Smooth muscle cell (in vitro differentiated cells): ENCODE measurements at regions not wholly inside any gene's neighbourhood (a gene's known extent, or its start where the extent isn't known, plus 50 kb on each side); places are given as distances from the start of the nearest gene placed in this dataset.
"Not testable (repeated sequence)": the region's sequence is repeated elsewhere in the genome, so short reads cannot be mapped to it uniquely, and the experiment has no call there.

ENCODE experiments used
- DNase-seq: peaks from one replicate; lab custom pipeline; 2025; ENCODE audit not compliant: unreplicated experiment; lab: John Stamatoyannopoulos, UW
- H2AFZ ChIP-seq: fragments of 200-600 bp; sonication (generic); 2 replicates; pipeline ENCODE4 v1.6.0; 2016; ENCODE audit warnings: antibody characterized with exemption, low read depth, mild to moderate bottlenecking
- H3F3A ChIP-seq: fragments of 200-600 bp; sonication (generic); 2 replicates; pipeline ENCODE4 v1.6.0; 2017; ENCODE audit warnings: antibody characterized with exemption, low read depth
- H3K27ac ChIP-seq: fragments of 200-600 bp; sonication (generic); 2 replicates; pipeline ENCODE4 v1.5.1; 2016; ENCODE audit warnings: low read depth, mild to moderate bottlenecking
- H3K27me3 ChIP-seq: fragments of 200-600 bp; sonication (generic); 2 replicates; pipeline ENCODE4 v1.6.1; 2016; ENCODE audit warnings: low read depth, mild to moderate bottlenecking
- H3K36me3 ChIP-seq: fragments of 200-600 bp; sonication (generic); 2 replicates; pipeline ENCODE4 v1.5.1; 2016; ENCODE audit warnings: low read depth
- H3K4me1 ChIP-seq: fragments of 200-600 bp; sonication (generic); 2 replicates; pipeline ENCODE4 v1.5.1; 2016; ENCODE audit warnings: low read depth
- H3K4me2 ChIP-seq: fragments of 200-600 bp; sonication (generic); 2 replicates; pipeline ENCODE4 v1.6.0; 2016; ENCODE audit warnings: mild to moderate bottlenecking
- H3K4me3 ChIP-seq: fragments of 200-600 bp; sonication (generic); 2 replicates; pipeline ENCODE4 v1.5.1; 2016; ENCODE audit warnings: mild to moderate bottlenecking
- H3K79me2 ChIP-seq: fragments of 200-600 bp; sonication (generic); 2 replicates; pipeline ENCODE4 v1.6.0; 2016; ENCODE audit warnings: low read depth, mild to moderate bottlenecking
- H3K9ac ChIP-seq: fragments of 200-600 bp; sonication (generic); 2 replicates; pipeline ENCODE4 v1.6.0; 2016; ENCODE audit warnings: low read depth
- H3K9me3 ChIP-seq: fragments of 200-600 bp; sonication (generic); replicated peaks from 2 replicates; pipeline ENCODE4 v1.5.1; 2016; ENCODE audit warnings: low read depth
- H4K20me1 ChIP-seq: fragments of 200-600 bp; sonication (generic); 2 replicates; pipeline ENCODE4 v1.6.0; 2016; ENCODE audit warnings: low read depth
- WGBS: methylation state at CpG from one replicate; pipeline ENCODE4 v1.1.7; 2016; ENCODE audit warnings: low lambda C conversion rate; 5-methylcytosine and 5-hydroxymethylcytosine counted together
- TF ChIP-seq, protein P1 (sequence below): fragments of 200-600 bp; sonication (generic); IDR thresholded peaks from 2 replicates; pipeline ENCODE4 v1.5.1; 2017; ENCODE audit warnings: borderline replicate concordance, mild to moderate bottlenecking, antibody characterized with exemption; ENCODE audit not compliant: insufficient read depth, poor library complexity, severe bottlenecking

DNA sequence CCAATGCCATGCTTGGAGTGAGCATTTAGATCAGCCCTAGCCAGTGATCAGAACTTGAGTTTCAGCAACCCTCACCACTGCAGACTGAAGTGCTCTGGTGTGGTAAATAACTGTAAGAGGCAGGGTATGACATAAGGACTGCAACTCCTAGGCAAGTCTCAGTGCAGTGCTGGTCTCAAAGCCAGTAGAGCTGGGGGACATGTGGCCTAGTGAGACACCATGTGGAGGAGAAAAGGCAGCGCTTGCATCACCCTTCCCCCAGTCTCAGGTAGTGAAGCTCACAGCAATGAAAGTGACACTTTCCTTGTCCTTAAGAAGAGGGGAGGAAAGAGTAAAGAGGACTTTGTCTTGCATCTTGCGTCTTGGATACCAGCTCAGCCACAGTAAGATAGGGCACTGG lies 386.8 kb upstream of the POT1 start:
- Histone ChIP-seq H3K27ac (no peak overlapping the region), H3K4me2 (no peak overlapping the region), H4K20me1 (no peaks in the 10 kb centered on the region), H3K9ac (no peak overlapping the region), H3K9me3 (no peaks in the 10 kb centered on the region), H3K27me3 (no peaks in the 10 kb centered on the region), H3K36me3 (no peaks in the 10 kb centered on the region), H3K4me3 (no peak overlapping the region), H3K79me2 (no peaks in the 10 kb centered on the region), H3F3A (no peaks in the 10 kb centered on the region), H3K4me1 (no peaks in the 10 kb centered on the region), H2AFZ (no peak overlapping the region)
- no peak for DNase-seq
- 10% methylated on average over 2 of the region's 2 CpGs for WGBS
- TF ChIP-seq, protein P1, sequence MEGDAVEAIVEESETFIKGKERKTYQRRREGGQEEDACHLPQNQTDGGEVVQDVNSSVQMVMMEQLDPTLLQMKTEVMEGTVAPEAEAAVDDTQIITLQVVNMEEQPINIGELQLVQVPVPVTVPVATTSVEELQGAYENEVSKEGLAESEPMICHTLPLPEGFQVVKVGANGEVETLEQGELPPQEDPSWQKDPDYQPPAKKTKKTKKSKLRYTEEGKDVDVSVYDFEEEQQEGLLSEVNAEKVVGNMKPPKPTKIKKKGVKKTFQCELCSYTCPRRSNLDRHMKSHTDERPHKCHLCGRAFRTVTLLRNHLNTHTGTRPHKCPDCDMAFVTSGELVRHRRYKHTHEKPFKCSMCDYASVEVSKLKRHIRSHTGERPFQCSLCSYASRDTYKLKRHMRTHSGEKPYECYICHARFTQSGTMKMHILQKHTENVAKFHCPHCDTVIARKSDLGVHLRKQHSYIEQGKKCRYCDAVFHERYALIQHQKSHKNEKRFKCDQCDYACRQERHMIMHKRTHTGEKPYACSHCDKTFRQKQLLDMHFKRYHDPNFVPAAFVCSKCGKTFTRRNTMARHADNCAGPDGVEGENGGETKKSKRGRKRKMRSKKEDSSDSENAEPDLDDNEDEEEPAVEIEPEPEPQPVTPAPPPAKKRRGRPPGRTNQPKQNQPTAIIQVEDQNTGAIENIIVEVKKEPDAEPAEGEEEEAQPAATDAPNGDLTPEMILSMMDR: no peak

DNA sequence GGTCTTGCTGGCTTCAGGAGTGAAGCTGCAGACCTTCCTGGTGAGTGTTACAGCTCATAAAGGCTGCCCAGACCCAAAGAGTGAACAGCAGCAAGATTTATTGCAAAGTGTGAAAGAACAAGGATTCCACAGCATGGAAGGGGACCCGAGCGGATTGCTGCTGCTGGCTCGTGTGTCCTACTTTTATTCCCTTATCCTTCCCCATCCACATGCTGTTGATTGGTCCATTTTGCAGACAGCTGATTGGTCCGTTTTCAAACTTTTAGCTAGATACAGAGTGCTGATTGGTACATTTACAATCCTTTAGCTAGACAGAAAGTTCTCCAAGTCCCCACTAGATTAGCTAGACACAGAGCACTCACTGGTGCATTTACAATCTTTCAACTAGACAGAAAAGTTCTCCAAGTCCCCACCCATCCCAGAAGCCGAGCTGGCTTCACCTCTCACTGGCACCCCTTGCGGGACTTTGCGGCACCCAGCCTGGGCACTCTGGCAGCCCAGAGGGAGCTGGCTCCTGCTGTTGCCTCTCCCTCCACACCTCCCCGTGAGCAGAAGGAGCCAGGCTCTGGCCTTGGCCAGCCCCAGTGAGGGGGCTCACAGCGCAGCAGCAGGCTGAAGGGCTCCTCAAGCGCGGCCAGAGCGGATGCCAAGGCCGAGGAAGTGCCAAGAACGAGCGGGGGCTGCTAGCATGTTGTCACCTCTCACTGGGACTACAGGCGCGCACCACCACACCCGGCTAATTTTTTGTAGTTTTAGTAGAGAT lies 369.6 kb upstream of the POT1 start:
- no peaks in the 10 kb centered on the region for H3K4me1 ChIP-seq
- no peaks in the 10 kb centered on the region for H4K20me1 ChIP-seq
- H3K4me2 ChIP-seq: no peak overlapping the region
- no peaks in the 10 kb centered on the region for H3K79me2 ChIP-seq
- no peak overlapping the region for H3K27ac ChIP-seq
- TF ChIP-seq, protein P1: no peak
- H3K4me3 ChIP-seq: no peak overlapping the region
- DNase-seq: no peak
- H3K36me3 ChIP-seq: no peaks in the 10 kb centered on the region
- WGBS: 95% methylated on average over 18 of the region's 18 CpGs
- H3K9me3 ChIP-seq: no peaks in the 10 kb centered on the region
- H3K9ac ChIP-seq: no peak overlapping the region
- no peaks in the 10 kb centered on the region for H3F3A ChIP-seq
- H2AFZ ChIP-seq: no peak overlapping the region
- no peaks in the 10 kb centered on the region for H3K27me3 ChIP-seq

DNA sequence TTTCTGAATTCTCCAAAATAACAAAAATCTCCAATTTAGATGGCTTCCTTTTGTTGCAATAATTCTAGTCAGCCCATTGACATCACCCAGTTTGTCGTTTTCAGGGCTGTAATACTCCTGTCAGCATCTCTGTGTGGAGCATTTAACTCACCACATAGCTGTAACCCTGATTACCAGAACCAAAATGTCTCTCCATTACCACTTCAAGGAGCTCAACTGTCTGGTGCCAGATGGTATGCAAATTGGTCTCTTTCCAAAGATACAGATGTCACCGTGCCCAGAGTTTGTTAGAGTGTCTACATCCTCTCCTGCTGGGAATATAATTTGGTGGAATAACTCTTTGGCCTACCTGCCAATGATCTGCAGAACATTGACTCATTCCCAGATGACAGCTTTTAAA lies 350.3 kb upstream of the POT1 start:
- Histone ChIP-seq H3K4me3 (no peak overlapping the region), H3K9me3 (no peaks in the 10 kb centered on the region), H4K20me1 (no peaks in the 10 kb centered on the region), H3K27me3 (no peaks in the 10 kb centered on the region), H2AFZ (no peak overlapping the region), H3K27ac (no peak overlapping the region), H3K9ac (no peak overlapping the region), H3K4me1 (no peaks in the 10 kb centered on the region), H3F3A (no peaks in the 10 kb centered on the region), H3K79me2 (no peaks in the 10 kb centered on the region), H3K36me3 (no peaks in the 10 kb centered on the region), H3K4me2 (no peak overlapping the region)
- TF ChIP-seq, protein P1: no peak
- no peak for DNase-seq
- WGBS: 28% methylated on average over 2 of the region's 2 CpGs

DNA sequence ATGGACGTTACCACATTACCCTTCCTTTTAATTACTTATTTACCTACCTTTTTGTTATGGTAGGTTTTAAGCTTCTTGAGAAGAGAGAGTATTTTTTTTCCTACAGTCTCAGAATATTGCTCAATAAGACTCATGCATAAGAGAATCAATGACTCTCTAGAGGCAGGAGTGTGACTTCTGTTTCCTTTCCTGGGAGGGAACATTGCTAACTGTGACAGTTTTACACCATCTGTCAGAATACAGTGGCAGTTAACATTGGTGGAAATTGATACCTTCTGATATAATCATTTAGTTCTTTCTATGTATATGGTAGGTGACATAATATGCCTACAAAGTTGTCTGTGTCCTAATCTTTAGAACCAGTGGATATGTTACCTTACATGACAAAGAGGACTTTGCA lies 348.7 kb upstream of the POT1 start:
- 86% methylated on average over 1 of the region's 1 CpG for WGBS
- Histone ChIP-seq H3K27me3 (no peaks in the 10 kb centered on the region), H2AFZ (no peak overlapping the region), H3K4me1 (no peaks in the 10 kb centered on the region), H3K36me3 (no peaks in the 10 kb centered on the region), H3K27ac (no peak overlapping the region), H3K79me2 (no peaks in the 10 kb centered on the region), H4K20me1 (no peaks in the 10 kb centered on the region), H3K9ac (no peak overlapping the region), H3K9me3 (no peaks in the 10 kb centered on the region), H3K4me2 (no peak overlapping the region), H3F3A (no peaks in the 10 kb centered on the region), H3K4me3 (no peak overlapping the region)
- DNase-seq: no peak
- TF ChIP-seq, protein P1: no peak

DNA sequence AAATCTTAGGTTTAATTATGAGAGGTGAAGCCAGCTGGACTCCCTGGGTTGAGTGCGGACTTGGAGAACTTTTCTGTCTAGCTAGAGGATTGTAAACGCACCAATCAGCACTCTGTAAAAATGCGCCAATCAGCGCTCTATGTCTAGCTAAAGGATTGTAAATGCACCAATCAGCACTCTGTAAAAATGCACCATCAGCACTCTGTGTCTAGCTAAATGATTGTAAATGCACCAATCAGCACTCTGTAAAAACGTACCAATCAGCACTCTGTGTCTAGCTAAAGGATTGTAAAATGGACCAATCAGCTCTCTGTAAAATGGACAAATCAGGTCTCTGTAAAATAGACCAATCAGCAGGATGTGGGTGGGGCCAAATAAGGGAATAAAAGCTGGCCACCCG lies 345.1 kb upstream of the POT1 start:
- H3F3A ChIP-seq, H3K4me1 ChIP-seq, H3K9me3 ChIP-seq, H3K4me2 ChIP-seq, H2AFZ ChIP-seq, H3K9ac ChIP-seq, H3K79me2 ChIP-seq, H3K27ac ChIP-seq, H3K36me3 ChIP-seq, H3K27me3 ChIP-seq, DNase-seq, H3K4me3 ChIP-seq, H4K20me1 ChIP-seq: not testable (repeated sequence)
- 94% methylated on average over 6 of the region's 6 CpGs for WGBS
